HG03060 (cell line): ENCODE measurements at regions not wholly inside any gene's neighbourhood (a gene's known extent, or its start where the extent isn't known, plus 50 kb on each side); places are given as distances from the start of the nearest gene placed in this dataset.

Experiments used
- ATAC-seq: cut with Tn5 transposase; IDR thresholded peaks from one replicate; pipeline ENCODE4 v1.9.1; 2021; ENCODE audit warnings: low read depth, moderate number of reproducible peaks; ENCODE audit not compliant: unreplicated experiment

DNA sequence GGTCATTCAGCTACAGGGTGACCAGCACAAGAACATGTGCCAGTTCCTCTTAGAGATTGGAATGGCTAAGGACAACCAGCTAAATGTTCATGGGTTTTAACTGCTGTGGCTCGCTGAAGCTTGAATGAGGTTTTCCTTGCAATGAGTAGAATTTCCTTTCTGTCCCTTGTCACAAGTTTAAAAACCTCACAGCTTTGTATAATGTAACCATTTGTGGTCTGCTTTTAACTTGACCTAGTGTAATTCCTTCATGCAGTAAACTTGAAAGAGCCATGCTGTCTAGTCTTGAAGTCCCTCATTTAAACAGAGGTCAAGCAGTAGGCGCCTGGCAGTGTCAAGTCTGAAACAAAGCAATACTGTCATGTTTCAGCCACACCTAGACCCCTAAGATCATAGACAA is 181.3 kb upstream of the DMRT1 start:
- ATAC-seq: no peak

DNA sequence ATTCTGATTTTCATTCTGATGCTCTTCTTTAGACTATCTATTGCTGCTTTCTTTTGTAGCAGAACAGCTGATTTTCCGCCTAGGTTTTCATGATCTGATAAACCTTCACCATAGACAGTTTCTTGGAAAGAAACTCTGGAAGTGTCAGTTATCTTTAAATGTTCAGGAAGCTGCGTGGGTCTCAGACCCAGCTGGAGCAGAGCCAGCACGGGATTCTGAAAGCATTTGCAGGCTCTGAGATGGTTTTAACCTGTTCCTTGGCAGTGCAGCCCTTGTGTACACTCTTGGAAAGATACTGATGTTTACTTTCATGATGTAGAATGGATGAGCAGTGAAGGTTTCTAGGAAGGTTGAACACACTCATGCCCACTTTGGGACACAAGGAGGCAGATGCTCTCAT is 178.0 kb upstream of the DMRT1 start:
- ATAC-seq: no peak

DNA sequence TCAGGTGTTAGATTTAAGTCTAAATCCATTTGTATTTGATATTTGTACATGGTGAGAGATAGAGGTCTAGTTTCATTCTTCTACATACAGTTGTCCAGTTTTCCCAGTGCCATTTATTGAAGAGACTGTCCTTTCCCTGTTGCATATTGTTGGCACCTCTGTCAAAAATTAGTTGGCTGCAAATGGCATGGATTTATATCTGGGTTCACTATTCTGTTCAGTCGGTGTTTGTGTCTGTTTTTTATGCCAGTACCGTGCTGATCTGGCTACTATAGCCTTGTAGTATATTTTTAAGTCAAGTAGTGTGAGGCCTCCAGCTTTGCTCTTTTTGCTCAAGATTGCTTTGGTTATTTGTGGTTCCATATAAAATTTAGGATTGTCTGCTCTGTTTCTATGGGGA is 176.2 kb upstream of the DMRT1 start:
- no peak for ATAC-seq

DNA sequence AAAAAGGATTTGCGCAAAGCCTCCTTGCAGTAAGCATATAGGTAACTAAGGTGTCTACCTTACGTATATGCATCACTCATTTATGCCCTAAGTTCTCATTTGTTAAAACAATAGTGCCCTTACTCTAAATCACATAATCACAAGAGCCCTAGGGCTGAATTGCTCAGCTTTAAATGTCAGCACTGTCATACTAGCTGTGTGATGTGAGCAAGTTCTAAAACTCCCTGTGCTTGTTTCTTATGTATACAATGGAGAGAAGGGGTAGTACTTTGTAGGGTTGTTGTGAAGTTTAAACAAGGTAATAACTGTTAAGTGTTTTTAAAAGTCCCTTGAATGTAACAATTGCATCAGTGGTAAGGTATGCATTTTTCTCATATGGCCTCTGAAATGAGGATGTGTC is 169.5 kb upstream of the DMRT1 start:
- ATAC-seq: no peak

DNA sequence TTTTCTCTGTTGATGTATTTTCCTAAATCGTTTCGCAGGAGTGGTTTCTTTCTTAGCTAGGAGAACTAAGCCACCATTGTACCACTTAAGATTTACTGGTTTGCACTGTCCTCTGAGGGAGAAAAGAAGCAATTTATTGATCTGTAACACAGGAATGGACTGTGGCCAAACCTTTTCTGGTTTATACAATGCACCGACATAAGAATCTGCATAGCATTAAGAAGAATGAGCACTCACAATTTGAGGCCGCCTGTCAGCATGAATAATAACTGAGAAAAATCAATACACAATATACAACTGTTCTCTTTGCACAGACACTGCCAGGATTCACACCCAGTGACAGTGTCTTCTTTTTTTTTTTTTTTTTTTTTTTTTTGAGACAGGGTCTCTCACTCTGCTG is 168.6 kb upstream of the DMRT1 start:
- no peak for ATAC-seq

DNA sequence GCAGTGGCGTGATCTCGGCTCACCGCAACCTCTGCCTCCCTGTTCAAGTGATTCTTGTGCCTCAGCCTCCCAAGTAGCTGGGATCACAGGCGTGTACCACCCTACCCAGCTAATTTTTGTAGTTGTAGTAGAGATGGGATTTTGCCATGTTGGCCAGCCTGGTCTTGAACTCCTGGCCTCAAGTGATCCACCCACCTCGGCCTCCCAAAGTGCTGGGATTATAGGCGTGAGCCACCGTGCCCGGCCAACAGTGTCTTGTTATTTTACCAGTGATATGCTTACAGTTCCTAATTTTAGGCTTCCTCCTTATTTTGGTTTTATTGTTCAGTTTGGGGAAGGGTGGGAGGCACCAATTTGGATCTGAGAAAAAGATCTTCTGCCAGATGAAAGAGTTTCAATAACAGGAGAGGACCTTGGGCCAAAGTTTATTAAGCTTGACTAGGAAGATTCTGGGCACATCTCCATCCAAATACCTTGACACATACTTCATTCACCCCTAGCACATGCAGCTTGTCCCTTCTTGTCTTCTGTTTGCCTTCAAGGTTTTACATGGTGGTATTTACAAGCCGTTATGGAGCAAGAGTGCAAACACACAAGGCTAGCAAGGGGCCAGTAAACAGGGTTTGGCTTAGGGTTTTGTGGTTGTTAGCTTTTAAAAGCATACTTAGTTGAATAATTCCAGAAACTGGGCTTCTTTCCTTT is 168.1 kb upstream of the DMRT1 start:
- no peak for ATAC-seq

DNA sequence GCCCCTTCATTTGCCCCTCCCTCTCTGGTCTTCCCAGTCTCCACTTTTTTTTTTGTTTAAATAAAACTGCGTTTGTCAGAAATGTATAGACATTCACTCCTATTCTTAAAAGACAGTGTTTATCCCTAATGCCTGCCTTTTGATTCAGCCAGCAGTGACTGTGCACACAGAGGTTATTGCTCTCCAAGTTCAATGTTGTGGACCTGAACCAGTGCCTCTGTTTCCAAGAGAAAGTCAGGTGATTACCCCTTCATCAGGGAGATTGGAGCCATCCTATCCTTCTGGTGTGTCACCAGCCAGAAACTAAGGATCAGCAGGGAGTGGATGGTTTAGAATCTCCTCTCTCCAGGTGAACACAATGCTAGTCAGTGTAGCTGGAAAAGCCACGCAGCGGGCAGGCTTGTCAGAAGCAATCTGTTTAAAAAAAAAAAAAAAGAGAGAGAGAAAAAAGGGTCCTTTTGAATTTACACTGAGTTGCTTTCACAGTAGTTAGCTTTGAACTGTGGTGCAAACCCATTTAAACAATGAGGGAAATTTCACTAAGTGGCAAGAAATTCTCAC is 167.5 kb upstream of the DMRT1 start:
- no peak for ATAC-seq

DNA sequence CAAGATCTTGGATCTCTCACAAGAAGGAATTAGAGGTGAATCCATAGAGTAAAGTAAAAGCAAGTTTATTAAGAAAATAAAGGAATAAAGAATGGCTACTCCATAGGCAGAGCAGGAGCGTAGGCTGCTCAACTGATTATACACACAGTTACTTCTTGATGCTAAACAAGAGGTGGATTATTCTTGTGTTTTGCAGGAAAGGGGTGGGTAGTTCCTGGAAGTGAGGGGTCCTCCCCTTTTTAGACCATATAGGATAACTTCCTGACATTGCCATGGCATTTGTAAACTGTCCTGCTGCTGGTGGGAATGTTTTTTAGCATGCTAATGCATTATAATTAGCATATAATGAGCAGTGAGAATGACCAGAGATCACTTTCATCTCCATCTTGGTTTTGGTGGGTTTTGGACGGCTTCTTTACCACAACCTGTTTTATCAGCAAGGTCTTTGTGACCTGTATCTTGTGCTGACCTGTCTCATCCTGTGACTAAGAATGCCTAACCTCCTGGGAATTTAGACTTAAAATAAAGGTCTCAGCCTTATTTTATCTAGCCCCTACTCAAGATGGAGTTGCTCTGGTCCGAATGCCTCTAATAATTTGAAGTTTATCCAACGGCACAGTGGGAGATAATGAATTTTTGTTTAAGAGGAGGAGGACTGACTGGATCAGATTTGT is 165.7 kb upstream of the DMRT1 start:
- ATAC-seq: no peak

DNA sequence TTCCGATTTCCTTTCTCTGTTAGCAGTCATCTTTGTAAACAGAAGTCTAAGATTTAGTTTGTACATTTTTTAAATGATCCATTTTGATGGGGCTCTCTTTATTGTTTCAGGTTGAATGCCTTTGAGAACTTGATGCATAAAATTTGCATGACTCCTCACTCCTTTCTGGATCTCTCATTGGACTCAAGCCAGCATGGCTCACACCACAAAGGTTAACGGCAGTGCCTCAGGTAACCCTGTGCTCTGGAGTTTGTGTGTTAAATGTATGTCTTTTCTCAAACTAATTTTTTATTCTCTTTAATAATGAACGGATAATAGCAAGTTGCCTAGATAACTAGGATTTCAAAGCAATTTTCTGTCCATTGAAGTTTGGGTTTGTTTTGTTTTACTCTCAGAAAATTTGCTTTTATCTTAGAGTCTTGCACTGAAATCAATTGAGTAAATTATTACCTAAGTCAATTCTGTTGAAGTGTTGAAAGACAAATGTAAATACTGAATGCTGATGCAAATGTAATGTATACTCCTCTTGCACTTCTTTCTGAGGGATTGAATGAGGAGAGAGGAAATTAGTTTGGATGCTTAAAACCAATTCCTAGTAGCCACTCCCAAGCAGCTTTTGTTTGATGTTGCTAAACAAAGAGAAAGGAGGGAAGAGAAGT is 164.6 kb upstream of the DMRT1 start:
- ATAC-seq: no peak

DNA sequence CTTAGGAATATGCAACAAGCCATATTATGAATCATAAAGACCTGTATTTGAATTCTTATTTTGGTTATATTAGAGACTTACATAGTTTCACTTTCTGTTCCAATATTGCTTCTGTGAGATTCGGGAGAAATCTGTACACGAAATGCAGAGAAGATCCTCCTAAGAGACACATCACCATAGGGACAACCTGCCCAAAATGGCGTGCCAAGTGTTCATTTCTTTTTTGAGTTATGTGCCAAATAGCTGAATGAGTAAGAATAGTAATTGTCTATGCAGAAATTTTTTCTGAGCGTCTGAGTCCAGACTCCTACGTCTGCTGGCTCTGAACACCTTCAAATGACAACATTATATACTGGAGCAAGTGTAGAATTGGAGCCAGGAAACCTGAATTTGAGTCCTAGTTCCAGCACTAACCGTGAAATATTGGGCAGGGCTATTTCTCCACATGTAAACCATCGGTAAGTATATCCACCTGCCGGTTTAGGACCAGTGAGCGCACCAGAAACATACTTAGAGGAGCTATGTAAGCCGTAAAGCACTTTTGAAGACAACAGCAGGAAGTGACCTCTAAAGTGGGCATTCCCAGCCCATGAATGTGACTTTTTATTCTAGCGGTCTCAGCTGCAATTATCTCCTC is 163.9 kb upstream of the DMRT1 start:
- no peak for ATAC-seq

DNA sequence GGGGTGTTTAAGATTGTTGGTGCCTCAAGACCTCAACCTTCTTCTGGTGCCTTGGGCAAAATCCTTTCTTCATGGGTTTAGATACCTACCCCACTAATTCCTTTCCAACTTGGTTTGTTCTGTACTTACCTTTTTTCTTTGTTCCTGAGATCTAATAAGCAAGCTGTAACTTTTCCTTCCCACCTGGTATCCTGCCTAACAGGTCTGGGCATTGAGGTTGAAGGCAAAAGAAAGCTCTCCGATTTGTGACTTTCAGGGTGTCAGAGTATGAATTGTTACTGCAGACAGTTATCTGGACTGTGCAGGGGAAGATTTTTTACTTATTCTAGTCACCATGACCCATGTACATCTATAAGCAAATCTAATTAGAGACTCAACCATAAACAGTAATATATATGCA is 162.6 kb upstream of the DMRT1 start:
- no peak for ATAC-seq

DNA sequence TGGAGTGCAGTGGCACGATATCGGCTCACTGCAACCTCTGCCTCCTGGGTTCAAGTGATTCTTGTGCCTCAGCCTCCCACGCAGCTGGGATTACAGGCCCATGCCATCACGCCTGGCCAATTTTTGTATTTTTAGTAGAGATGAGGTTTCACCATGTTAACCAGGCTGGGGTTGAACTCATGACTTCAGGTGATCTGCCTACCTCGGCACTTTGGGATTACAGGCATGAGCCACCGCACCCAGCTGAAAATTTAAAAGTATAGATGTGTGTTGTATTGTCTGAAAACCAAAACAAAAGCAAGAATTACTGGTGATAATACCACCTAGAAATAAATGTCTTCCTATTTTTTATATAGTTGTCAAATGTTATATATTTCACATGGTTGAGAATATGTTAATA is 162.0 kb upstream of the DMRT1 start:
- no peak for ATAC-seq

DNA sequence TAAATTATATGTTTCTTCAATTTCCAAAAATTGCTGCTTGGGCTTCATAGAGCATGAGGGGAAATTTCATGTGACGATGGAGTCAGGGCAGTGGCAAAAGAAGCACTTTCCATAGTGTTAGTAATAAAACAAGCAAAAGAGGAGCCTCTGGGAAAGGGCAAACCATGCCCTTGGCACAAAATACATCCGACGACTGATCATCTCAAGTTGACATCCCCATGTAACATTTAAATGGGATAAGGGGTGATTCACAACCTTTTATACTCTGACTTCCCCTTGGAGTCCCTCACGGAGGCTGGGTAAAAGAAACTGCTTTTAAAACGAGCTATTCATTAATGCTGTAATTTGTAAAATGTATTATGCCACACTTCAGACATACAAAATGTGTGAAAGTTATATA is 161.4 kb upstream of the DMRT1 start:
- no peak for ATAC-seq

DNA sequence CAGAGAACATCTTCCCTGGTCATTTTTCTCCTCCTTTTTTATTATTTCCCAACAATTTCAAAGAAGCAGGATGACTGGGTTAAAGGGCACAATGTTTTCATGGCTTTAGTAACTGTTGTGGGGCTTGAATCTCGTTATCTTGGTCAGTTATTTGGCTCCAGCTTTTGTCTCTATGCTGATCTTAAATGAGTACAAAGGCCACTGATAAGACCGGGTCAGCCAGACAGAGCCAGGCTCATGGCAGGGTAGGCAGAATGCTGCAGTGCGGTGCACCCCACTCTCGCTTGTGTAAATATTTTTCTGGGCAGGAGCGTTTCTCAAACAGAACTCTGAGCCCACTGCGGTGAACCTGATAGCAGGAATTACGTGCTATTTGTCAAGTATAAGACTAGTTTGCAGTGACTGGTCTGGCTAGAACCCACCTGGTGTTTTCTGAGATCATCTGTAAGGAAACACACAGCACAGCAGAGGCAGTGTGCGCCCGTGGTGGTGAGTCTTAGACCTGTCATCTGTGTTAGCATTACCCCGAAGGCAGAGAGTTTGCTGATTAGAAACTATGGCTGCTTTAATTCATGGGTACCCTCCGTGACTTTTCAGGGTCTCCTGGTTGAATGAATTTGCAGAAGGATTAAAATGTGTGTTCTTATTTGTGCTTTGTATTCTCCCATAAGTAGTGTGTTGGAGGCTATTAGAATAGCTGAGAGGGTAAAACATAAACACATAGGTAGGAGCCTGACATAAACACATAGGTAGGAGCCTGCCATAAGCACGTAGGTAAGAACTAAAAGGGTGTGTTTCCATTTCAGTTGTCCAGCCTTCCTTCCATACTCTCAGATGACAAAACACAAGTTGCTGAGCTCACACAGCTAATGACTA is 158.6 kb upstream of the DMRT1 start:
- no peak for ATAC-seq

DNA sequence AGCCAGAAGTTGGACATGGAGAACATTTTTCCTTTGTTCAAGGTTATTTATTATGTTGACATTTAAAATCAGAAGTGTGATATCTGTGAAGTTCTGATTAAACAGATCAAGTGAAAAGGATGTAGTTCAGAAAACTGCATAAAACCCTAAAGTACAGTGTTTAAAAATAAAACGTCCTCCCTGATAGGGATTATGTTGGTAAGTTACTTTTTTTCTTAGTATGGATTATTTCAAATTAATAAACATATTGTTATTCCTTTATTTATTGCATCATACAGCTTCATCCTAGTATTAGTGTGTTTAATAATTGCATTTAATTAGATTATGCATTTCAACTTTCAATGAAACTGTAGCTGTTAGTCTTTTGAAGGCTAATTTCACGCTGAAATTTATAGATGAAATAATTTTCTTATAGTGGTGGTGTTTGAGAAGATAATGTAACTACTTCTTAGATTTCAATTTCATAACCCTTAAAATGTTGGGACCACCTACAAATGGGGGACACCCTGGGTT is 157.9 kb upstream of the DMRT1 start:
- ATAC-seq: no peak

DNA sequence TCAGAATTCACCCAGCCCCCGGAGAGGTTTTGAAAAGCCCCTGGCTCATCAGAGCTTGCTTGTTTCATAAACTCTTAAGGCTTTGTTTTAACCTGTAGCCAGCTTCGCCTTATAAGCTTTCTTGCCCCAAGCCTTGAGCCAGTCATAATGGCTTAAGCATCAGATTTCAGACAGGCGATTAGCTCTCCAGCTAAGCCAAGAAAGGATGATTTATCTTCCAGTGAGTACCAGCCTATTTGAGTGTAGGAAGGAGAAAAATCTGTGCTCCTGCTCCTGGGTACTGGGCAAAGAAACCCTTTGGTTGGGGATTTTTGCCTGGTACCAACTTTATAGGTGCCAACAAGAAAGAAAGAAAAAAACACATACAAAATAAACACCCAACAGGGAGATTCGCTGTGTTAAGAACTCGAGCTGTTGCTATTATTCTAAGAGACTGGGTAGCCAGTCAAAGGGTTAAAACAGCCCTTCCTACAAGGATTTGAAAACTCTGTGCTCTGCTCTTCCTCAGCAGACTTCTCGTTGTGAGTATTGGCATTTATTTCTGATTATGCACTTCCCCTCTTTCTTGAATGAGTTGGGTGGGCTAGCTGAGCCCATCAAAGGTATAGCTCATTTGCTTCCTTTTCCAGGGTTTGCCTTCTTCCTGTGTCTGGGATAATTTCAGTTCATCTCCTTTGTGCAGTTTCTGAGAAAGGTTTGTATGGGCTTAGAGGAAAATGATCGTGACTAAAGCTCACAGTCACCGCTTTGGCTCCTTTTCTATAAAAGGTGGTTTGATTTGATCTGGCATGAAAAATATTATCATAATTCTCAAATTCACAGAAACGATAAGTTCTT is 157.2 kb upstream of the DMRT1 start:
- no peak for ATAC-seq

DNA sequence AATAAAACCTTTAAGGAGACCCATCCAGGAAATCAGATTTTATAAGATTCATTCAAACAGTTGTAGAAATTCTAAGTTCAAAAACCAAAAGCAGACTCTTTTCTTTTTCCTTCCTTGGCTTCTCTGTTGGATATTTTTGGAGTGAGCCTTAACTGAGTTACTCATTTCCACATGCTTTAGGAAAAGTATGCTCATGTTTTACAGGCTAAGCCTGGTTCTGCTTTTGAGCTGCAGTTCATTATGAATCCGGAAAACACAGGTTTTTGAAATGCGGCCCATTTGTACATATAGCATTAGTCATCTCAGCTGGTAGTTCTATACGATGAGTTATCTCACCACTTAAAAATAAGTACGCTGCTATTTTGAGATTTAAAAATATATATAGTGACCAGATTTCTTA is 156.6 kb upstream of the DMRT1 start:
- ATAC-seq: no peak

DNA sequence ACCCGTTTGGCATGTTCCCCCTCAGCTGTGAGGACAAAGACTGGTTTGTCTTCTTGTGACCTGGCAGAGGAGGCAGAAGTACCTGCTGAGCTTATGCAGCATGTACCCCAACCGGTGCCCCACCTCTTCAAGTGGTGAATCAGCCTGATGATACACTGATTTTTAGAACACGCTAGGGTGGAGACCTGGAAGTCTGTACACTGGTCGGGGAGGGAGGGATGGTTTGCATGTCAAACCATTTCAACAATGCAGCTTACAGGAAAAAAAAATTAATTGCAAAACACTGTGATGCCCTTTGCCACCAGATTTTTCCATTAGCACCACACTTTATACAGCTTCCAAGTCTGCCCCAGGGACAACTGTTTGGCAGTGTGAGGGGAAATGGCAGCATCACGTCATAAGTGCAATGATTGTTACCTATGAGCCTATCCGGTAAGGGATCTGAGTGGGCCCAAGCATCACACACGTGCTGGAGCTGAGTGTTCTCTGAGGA is 155.1 kb upstream of the DMRT1 start:
- ATAC-seq: no peak
